Gastrocnemius medialis (tissue), 4 donors: ENCODE measurements at regions not wholly inside any gene's neighbourhood (a gene's known extent, or its start where the extent isn't known, plus 50 kb on each side); places are given as distances from the start of the nearest gene placed in this dataset.

Experiments
- CTCF ChIP-seq, 5 experiments: fragments of 450-650 bp in 3 of 5; fragments of 200-600 bp in 2 of 5; sonication (generic) in 2 of 5; IDR thresholded peaks in 4 of 5; conservative IDR thresholded peaks in 1 of 5; 1 replicate in 4 of 5; 2 replicates in 1 of 5; pipeline ENCODE4 v1.5.1; 2016 to 2019; ENCODE audit warnings: antibody characterized with exemption in 5 of 5, mild to moderate bottlenecking in 3 of 5, moderate library complexity in 3 of 5
- POLR2A ChIP-seq, 2 donors: fragments of 450-650 bp; IDR thresholded peaks; one replicate each; pipeline ENCODE4 v1.6.1; 2017; ENCODE audit warnings: antibody characterized with exemption in 2 of 2, mild to moderate bottlenecking in 2 of 2, moderate library complexity in 2 of 2

- TF ChIP-seq POLR2A (IDR thresholded peaks at IDR 0.05) = no peak
- TF ChIP-seq CTCF (IDR thresholded peaks at IDR 0.05 in 4 of 5, conservative IDR thresholded peaks at IDR 0.05 in 1 of 5) = no peak
Measured at GRCh38 chr12:111086947-111087700, 166.7 kb upstream of the MYL2 start.
